SK-N-DZ (cell line): ENCODE measurements at regions not wholly inside any gene's neighbourhood (a gene's known extent, or its start where the extent isn't known, plus 50 kb on each side); places are given as distances from the start of the nearest gene placed in this dataset.

Experiments used
- DNase-seq: peaks from one replicate; pipeline ENCODE4 v3.0.0-alpha.2; 2015; ENCODE audit warnings: low spot score

DNA sequence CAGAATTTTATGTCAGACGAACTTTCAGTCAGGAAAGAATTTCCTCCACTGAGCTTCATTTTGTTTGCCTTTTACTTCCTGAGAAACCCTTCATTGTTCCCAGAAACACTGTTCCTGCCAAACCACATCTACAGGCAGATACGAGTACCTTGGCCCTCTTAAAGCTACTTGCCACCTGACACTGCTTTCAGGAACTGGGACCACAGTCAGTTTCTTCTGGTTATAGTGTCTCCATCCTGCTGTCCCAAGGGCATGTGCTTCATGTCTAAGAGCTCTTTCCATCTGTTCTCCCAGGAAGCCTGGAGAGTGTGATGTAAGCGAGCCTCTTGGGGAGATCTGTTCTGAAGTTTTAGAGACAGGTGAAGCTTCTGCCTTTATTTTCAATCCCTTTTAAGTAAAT is 161.7 kb upstream of the PLEKHA5 start:
- no peak for DNase-seq

DNA sequence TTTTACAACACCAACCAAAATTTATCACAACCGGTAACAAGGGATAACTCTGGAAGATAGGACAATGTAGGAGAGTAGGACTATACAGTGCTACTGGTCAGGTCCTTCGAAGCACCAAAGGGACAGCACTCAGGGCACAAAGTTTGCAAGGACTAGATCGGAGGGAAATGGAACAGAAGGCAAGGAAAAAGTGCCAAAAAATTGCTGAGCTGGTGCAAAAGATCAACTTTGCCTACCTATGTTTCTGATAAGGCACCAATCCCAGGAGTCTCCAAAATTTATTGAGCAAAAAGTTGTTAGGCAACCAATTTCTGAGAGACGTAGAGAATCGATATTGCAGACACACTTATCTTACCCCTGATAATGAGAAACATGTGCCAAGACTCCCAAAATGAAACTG is 160.0 kb upstream of the PLEKHA5 start:
- no peak for DNase-seq

DNA sequence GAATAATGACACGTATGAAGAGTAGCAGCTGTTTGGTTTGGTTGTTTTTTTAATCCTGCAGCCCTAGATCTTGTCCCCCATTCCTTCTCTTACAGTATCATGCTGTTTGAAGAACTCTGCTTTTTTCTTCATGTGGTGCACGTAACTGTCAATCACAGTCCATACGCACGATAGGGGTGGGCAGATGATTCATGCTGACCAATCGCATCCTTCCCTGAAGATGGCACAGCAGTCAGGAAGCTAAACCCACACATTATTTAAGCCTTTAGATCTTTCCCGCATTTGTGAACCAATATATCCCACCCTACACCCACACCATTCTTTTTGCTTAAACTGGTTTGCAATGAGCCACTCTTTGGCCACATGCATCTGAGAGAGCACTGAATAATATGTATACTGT is 158.9 kb upstream of the PLEKHA5 start:
- DNase-seq: no peak

DNA sequence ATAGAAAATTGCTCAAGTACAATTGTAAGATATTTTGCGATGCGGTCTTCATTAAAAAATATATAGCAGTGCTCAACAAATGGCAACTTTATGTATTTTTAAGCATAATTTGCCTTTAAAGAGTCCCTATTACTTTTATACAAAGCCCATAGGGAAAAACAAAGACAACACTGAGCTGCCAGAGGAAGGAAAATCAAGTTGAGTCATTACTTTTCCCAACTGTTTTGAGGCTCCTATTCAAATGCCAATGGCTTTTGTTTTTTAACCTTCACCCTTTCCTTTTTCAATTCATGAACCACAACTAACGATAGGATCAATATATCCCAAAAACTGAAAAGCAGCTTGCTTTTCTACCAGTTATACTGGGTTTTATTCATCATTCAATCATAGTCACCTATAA is 157.6 kb upstream of the PLEKHA5 start:
- no peak for DNase-seq

DNA sequence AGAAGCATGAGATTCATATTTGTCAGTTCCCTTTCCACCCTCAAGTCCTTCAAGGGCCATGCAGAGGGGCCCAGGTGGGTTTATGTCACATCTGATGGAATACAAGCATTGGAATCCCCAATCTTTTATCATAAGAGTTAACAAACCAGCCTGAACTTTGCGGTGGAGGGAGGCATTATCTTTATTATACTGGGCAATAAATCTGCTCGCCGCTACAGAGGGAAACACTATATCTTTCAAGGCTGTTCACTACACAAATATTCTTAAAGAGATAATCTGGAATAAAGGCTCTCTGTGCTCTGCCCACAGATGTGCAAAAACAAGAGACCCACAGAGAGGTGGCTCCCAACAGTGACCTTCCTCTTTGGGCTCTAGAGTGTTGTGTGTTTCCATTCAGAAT is 153.6 kb upstream of the PLEKHA5 start:
- no peak for DNase-seq

DNA sequence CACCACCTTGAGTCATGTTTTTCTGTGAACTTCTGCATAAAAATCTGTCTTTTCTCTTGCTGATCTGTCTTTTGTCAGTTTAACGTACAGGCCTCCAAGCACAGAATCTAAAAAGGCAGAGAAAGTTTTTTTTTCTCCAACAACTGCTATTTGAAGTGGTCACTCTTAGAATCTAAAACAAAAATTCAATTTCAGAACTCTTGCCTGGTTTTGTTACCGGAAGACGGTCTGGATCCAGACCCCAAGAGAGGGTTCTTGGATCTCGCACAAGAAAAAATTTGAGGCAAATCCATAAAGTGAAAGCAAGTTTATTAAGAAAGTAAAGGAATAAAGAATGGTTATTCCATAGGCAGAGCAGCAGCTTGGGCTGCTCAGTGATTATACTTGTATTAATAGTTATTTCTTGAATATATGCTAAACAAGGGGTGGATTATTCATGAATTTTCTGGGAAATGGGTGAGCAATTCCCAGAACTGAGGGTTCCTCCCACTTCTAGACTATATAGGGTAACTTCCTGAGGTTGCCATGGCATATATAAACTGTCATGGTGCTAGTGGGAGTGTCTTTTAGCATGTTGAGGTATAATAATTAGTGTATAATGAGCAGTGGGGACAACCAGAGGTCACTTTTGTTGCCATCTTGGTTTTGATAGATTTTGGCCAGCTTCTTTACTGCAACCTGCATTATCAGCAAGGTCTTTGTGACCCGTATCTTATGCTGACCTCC is 150.0 kb upstream of the PLEKHA5 start:
- DNase-seq: no peak

DNA sequence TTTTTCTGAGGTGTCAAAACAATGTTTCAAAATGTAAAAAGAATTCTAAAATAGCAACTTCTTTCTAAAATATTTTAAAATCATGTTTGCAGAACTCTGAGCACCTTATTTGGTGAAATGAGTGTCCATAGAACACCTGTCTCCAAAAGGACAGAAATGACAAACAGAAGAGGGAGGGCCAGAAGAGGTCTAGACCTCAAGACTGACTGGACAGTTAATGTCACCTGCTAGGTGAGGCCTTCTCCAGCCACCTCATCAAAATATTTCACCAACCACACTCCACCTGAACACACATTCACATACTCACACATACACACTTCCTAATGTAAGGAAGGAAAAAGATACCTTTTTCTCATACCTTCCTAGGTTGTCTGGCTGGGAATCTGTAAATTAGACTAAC is 147.8 kb upstream of the PLEKHA5 start:
- no peak for DNase-seq

DNA sequence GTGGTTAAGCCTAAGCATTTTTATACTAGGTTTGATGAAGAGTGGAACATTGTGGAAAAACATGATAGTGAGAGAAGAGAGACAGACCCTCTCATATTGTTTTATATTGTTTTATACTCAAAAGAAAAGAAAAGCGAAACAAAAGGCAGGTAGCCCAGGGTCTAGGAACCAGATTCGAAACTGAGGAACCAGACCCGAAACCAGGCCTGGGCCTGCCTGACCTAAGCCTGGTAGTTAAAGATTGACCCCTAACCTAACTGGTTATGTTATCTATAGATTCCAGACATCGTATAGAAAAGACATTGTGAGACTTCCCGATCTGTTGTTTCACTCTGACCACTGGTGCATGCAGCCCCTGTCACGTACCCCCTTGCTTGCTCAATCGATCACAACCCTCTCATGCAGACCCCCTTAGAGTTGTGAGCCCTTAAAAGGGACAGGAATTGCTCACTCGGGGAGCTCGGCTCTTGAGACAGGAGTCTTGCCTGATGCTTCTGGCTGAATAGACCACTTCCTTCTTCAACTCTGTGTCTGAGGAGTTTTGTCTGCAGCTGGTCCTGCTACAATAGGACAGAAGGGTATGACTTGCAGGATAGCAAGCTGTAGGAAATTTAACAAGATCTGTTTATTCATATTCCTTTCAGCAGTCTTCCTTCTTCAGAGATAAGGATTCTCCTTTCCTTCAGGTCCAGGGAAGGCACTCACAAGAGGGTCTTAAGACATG is 147.1 kb upstream of the PLEKHA5 start:
- no peak for DNase-seq

DNA sequence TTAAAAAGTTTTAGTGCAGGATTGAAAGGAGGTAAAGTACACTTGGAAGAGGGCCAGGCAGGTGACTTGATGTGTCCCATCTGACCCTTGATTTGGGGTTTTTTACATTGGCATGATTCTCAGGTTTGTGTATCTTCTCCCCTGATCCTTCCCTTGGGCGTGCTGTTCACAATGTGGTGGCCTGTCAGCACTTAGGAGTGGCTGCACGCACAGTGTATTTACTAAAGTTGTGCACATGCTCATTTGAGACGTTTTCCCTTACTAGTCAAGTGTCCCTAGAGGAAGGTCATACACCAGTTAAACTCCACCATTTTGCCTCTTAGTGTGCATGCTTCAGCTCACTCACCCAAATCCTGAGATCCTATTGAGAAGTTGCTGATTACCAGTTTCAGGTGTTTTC is 145.7 kb upstream of the PLEKHA5 start:
- no peak for DNase-seq

DNA sequence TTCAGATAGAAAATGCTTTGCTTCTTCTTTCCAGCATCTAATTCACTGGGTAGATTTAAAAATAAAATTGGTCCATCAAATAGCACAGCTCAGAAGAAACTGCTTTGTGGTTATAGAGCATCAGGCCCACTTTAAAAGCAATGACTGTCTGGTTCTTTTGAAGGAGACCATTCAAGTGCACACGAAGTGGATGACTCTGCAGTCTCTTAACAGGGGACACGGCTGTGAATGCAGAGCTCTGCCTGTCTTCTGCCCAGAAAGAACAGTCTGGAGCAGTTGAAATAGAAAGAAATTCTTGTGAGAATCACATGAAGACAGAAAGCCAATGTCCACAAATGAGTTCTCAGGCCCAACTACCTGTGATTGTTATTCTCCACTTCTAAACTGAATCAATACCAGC is 138.7 kb upstream of the PLEKHA5 start:
- no peak for DNase-seq

DNA sequence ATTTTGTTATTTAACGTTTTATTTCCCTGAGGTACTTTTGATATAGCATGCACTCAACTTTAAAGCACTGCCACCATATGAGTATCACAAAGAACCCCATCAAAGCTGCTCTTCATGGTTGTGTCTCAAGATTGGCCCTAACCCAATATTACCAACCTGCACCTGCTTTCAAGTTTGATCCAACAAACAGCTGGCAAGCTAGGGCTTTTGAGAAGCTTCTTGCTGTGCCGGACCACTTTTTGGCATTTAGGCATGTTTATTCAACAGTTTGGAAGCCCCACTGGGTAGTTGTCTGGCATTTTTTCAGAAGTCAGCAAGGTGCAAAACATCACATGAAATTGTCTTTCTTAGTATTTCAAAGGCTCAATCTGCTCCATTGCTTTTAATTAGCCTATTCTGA is 137.2 kb upstream of the PLEKHA5 start:
- DNase-seq: no peak

DNA sequence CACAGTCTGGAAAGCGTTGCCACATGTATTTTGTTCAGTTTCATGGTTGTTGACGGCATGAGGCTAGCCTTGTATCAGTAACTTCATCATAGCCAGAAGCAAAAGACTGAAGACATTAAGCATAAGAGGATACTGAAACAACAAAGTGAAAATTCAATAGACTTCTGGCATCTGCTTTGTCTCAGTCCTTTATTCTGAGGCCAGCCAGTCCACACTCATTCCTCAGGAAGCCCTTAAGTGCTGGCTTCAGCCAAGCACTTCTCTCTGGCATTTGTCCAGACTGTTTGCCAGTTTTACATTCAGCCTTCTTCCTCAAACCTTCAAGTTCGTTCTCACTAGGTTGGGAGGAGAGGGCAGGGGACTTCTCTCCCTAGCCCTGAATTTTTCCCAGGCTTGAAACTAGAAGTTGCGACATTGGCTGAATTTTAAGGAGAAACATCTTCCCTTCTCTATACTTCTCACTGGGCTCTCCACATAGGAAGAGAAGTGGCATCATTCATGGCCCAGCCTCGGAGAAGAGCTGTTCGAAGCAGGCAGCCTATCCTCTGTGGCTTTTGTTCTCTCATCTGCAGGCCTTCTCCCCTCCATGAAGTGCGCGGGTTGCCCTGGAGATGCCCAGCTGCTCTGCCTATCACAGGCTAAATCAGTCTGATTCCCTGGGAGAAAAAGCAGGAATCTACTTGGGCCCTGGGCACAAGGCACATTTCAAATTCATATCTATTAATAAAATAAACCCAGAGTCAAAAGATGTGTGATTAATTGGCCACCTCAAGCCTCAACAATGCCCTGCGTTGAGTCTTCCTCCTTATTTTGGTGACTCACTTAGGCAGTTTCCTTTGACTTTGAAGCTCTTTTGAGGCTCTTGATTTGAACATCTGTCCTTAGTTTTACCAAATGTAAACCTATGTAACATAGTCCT is 130.9 kb upstream of the PLEKHA5 start:
- peak; percentile 82 for DNase-seq

DNA sequence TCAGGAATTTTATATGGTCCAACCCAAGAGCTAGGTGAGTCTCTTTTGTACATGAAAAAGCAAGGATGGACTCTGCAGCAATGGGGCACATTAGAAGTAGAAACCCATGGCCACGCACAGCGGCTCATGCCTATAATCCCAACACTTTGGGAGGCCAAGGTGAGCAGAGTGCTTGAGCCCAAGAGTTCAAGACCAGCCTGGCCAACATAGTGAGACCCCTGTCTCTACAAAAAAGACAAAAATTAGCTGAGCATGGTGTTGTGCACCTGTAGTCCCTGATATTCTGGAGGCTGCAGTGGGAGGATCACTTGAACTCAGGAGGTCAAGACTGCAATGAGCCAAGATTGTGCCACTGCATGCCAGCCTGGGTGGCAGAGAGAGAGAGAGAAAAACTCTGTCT is 128.7 kb upstream of the PLEKHA5 start:
- no peak for DNase-seq

DNA sequence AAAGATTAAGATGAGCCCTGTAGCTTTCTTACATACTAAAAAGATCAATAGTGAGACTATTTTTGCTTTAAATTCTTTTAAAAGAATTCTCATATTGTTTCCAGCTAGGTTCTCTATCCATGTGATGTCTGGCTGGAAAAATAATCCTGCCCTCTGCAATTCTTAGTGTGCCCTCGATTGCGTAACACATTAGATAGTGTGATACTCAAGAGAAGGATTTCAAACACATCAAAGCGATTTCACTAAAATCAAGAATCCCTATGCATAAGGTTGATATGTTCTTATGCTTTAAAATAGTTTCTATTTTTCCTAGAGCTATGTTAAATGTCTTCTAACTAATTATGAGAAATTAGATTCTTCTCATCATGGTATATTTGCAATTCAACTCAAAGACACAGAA is 127.3 kb upstream of the PLEKHA5 start:
- no peak for DNase-seq

DNA sequence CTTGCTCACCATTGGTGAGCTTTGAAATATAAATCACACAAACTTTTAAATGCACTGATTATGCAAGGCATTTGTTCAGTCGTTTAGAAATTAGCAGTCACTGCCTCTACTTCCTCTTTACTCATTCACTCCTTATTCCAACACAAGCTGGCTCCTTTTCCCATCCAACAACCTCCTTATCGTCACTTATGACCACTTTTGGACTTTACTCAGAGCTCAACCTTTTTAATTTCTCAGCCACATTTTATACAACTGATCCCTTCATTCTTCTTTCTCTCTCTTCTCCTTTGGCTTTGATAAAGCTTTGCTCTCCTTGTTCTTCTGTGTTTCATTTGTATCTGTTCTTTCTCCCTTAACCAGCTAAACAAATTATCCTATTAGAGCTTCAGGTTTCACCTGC is 126.4 kb upstream of the PLEKHA5 start:
- DNase-seq: no peak

DNA sequence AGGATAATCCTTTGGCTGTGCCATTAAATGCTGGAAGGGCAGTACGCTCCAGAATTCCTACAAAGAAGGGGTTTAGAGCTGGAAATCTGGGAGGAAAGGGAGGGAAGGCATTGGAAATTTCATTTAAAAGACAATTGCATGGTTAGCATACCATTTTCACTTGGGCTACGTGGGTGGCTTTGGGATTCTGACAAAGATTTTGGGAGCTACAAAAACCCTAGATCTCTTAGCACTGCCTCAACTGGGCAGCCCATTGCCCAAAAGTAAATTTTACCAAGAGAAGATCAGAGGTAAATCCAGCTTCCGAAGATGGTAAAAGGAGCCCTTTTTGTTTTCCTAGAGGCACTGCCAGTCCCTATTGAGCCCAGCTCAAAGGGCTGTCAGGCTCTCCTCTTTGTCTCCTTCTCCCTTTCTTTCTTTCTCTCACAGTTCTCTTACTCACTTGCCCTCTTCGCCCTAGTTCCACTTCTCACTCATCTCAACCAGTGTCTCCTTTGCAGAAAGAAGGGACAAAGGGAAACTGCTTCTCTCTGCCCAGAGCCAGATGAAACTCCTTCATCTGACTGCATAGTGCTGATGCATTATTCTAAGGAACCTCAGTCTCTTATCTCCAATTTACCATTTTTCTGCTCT is 125.4 kb upstream of the PLEKHA5 start:
- no peak for DNase-seq

DNA sequence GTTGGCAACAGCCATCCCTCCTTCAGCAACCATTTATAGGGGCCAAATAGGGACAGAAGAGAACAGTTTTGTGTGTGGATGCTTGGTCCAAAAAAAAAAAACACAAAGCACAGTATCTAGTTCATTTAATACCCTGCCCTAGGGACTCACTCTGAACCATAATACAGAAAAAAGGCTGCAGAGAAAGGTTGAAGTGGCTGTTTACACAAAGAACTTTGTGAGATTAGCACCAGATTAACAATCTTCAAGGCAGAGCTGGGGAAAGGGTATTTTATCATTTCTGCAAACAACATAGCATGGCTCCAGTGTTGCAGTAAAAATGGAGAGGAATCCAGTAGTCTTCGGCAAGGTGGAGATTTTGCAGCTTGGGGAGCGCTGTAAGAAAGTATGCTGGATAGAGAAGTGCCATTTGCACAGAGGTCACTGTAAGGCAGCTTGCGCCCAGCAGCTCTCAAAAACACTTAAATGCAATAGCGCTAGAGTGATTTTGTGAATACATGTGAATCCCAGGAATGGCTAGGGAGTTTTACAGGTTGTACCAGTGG is 124.2 kb upstream of the PLEKHA5 start:
- no peak for DNase-seq

DNA sequence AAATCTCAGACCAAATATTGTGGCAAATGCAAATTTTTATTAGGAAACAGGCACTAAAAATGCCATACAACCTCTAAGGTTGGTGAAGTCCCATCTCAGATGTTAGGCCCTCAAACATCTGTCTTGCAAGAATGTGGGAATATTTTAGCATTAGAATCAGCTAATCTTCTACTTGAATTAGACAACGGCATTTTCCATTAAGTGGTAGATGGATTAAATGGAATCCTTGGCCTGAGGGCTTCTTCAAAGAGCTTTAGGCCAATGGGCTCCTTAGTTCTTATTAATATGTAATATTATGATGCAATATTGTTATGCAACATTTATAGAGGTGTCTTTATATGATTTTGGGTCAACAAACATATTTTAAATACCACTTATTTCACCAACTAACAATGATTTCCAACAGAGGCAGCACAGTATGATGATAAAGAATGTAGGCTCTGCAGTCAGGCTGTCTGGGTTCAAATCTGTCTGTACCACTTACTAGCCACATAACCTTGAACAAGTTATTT is 122.9 kb upstream of the PLEKHA5 start:
- DNase-seq: no peak

DNA sequence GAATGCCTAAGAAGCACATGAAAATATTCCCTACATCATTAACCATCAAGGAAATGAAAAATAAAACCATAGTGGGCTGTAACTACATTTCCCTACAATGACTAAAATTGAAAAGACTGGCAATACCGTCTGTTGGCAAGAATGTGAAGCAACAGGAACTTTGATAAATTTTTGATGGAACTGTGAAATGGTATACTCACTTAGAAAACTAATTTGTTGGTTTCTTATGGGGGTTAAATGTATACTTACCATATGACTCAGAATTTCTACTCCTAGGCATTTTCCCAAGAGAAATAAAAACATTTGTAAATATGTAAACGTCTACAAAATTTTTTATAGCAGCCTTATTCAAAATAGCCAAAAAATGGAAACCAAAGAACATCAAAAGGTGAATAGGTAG is 121.4 kb upstream of the PLEKHA5 start:
- DNase-seq: no peak

DNA sequence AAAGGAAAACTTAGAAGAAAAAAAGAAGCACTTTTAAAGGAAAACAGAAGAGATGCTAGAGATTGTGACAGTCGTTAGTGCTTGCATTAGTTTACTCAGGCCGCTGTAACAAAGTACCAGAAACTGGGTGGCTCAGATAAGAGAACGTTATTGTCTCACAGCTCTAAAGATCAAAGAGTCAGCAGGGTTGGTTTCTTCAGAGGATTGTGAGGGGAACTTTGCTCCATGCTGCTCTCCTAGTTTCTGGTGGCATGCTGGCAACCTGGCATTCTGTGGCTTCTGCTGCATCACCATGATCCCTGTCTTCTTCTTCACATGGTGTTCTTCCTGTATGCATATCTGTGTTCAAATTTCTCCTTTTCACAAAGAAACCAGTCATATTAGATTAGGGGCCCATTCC is 119.4 kb upstream of the PLEKHA5 start:
- DNase-seq: no peak

DNA sequence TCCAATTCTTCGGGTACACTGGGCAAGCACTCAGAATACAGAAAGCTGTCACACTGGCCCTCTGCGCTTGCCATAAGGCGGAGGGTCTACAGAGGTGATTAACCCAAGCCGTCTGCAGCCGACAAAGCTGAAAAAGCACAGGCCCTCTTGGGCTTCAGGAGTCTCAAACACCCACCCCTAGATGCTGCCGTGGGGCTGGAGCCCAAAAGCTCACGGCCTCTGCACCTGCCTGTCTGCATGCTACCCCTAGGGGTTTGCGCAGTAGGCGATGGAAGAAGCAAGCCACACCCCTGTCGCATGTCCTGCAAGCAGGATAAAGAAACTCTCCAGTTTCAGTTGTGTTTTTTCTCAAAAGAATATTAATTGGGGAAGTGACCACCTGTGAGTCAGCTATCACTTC is 118.8 kb upstream of the PLEKHA5 start:
- DNase-seq: no peak
